GM12878 (cell line): ENCODE measurements at regions not wholly inside any gene's neighbourhood (a gene's known extent, or its start where the extent isn't known, plus 50 kb on each side); places are given as distances from the start of the nearest gene placed in this dataset.

Experiments
- E2F8 ChIP-seq: fragments of 450-650 bp; IDR thresholded peaks from 2 replicates; pipeline ENCODE4 v1.6.1; 2018; ENCODE audit warnings: mild to moderate bottlenecking, low read depth, moderate library complexity; ENCODE audit not compliant: partially characterized antibody
- PBX3 ChIP-seq: IDR thresholded peaks from 2 replicates; pipeline ENCODE4 v1.6.1; 2011; ENCODE audit warnings: mild to moderate bottlenecking, low read depth, low read length, moderate library complexity; ENCODE audit not compliant: insufficient replicate concordance
- POLR2A ChIP-seq: IDR thresholded peaks from 2 replicates; pipeline ENCODE4 v1.6.1; 2011; ENCODE audit warnings: low read depth, mild to moderate bottlenecking, low read length

GRCh38 chr5:72605632-72606031 lies 98.4 kb upstream of the ZNF366 start:
- TF ChIP-seq PBX3: no peak
- TF ChIP-seq POLR2A: no peak
- TF ChIP-seq E2F8: no peak
